SK-N-SH (cell line): ENCODE measurements at regions not wholly inside any gene's neighbourhood (a gene's known extent, or its start where the extent isn't known, plus 50 kb on each side); places are given as distances from the start of the nearest gene placed in this dataset.

Source experiments
- CTCF ChIA-PET: fragments of 300-600, 350-600 bp; formaldehyde crosslinking; extraction: SDS; loops from one replicate; lab custom pipeline; 2021; lab: Yijun Ruan, JAX
- POLR2A ChIA-PET: fragments of 350-600 bp; sonication (Branson Sonifier 250); formaldehyde crosslinking; extraction: SDS; loops from one replicate; lab custom pipeline; 2020; ENCODE audit warnings: antibody characterized with exemption, inconsistent platforms; lab: Yijun Ruan, JAX
- DNase-seq: peaks from one replicate; pipeline ENCODE4 v3.0.0; 2012
- H2AFZ ChIP-seq: fragments of 200-600 bp; sonication (generic); 2 replicates; pipeline ENCODE4 v1.8.1; 2016; ENCODE audit warnings: antibody characterized with exemption, mild to moderate bottlenecking, low read depth
- H3F3A ChIP-seq: fragments of 200-600 bp; sonication (generic); replicated peaks from 2 replicates; pipeline ENCODE3; 2016; ENCODE audit warnings: antibody characterized with exemption, mild to moderate bottlenecking; ENCODE audit not compliant: insufficient read depth
- H3K27ac ChIP-seq, 2 experiments: fragments of 200-500 bp in 1 of 2; fragments of 200-600 bp in 1 of 2; sonication (Bioruptor generic) in 1 of 2; sonication (generic), shearing (Covaris generic) in 1 of 2; 2 replicates each; pipeline versions ENCODE4 v1.5.1 to v1.6.1; 2014 to 2016; ENCODE audit warnings: low read depth in 2 of 2, inconsistent platforms in 1 of 2, low read length in 1 of 2, mild to moderate bottlenecking in 1 of 2, mixed read lengths in 1 of 2
- H3K27me3 ChIP-seq: fragments of 200-600 bp; sonication (generic), shearing (Covaris generic); 2 replicates; pipeline ENCODE4 v1.6.1; 2016; ENCODE audit warnings: mixed run types; ENCODE audit not compliant: insufficient read depth
- H3K36me3 ChIP-seq, 2 experiments: fragments of 200-500 bp in 1 of 2; fragments of 200-600 bp in 1 of 2; sonication (Bioruptor generic) in 1 of 2; sonication (generic) in 1 of 2; replicated peaks in 1 of 2; 2 replicates each; pipeline versions ENCODE3 to v1.5.1; 2014 to 2016; ENCODE audit warnings: low read length in 1 of 2, mild to moderate bottlenecking in 1 of 2; ENCODE audit not compliant: insufficient read depth in 2 of 2, control insufficient read depth in 1 of 2
- H3K4me1 ChIP-seq, 2 experiments: fragments of 200-500 bp in 1 of 2; fragments of 200-600 bp in 1 of 2; sonication (Bioruptor generic) in 1 of 2; sonication (generic), shearing (Covaris generic) in 1 of 2; 2 replicates each; pipeline versions ENCODE4 v1.5.1 to v1.6.1; 2014 to 2016; ENCODE audit warnings: low read depth in 1 of 2, low read length in 1 of 2, mixed run types in 1 of 2; ENCODE audit not compliant: insufficient read depth in 2 of 2, control insufficient read depth in 1 of 2
- H3K4me2 ChIP-seq: fragments of 200-600 bp; sonication (generic), shearing (Covaris generic); 2 replicates; pipeline ENCODE4 v1.6.1; 2017; ENCODE audit warnings: mixed run types
- H3K4me3 ChIP-seq, 2 experiments: fragments of 200-500 bp in 1 of 2; fragments of 200-600 bp in 1 of 2; sonication (Bioruptor generic) in 1 of 2; sonication (generic), shearing (Covaris generic) in 1 of 2; 2 replicates each; pipeline versions ENCODE4 v1.5.1 to v1.8.1; 2014 to 2016; ENCODE audit warnings: low read depth in 2 of 2, inconsistent platforms in 1 of 2, low read length in 1 of 2, mild to moderate bottlenecking in 1 of 2, mixed read lengths in 1 of 2, moderate library complexity in 1 of 2
- H3K79me2 ChIP-seq: fragments of 200-600 bp; sonication (generic); 2 replicates; pipeline ENCODE4 v1.8.1; 2017; ENCODE audit warnings: mild to moderate bottlenecking; ENCODE audit not compliant: insufficient read depth
- H3K9ac ChIP-seq: fragments of 200-600 bp; sonication (generic); 2 replicates; pipeline ENCODE4 v1.6.1; 2017; ENCODE audit warnings: mixed run types
- H3K9me2 ChIP-seq: fragments of 200-600 bp; sonication (generic); 2 replicates; pipeline ENCODE4 v1.6.1; 2017; ENCODE audit warnings: mixed run types
- H3K9me3 ChIP-seq: fragments of 200-600 bp; sonication (generic); 2 replicates; pipeline ENCODE4 v1.6.1; 2017; ENCODE audit warnings: mixed run types, mild to moderate bottlenecking, moderate library complexity
- H4K20me1 ChIP-seq: fragments of 200-600 bp; sonication (generic); 2 replicates; pipeline ENCODE4 v1.6.1; 2017; ENCODE audit warnings: mild to moderate bottlenecking, mixed run types; ENCODE audit not compliant: insufficient read depth
- FOSL2 ChIP-seq: IDR thresholded peaks from 2 replicates; pipeline ENCODE4 v1.4.0; 2012; ENCODE audit warnings: low read depth, mild to moderate bottlenecking, moderate library complexity, borderline replicate concordance
- FOXM1 ChIP-seq: IDR thresholded peaks from 2 replicates; pipeline ENCODE4 v1.4.0; 2012; ENCODE audit warnings: low read depth, mild to moderate bottlenecking
- GABPA ChIP-seq: IDR thresholded peaks from 2 replicates; pipeline ENCODE4 v1.4.0; 2012; ENCODE audit warnings: low read depth, mild to moderate bottlenecking
- GATA2 ChIP-seq: sonication (generic); formaldehyde crosslinking; IDR thresholded peaks from 2 replicates; pipeline ENCODE4 v1.5.0; 2020; ENCODE audit warnings: mild to moderate bottlenecking, missing genetic modification reagents
- IRF3 ChIP-seq: fragments of 150-350 bp; IDR thresholded peaks from 2 replicates; pipeline ENCODE4 v1.6.1; 2016; ENCODE audit warnings: mild to moderate bottlenecking, low read depth, low read length
- NFIC ChIP-seq: IDR thresholded peaks from 2 replicates; pipeline ENCODE4 v1.4.0; 2012; ENCODE audit warnings: borderline replicate concordance
- NRF1 ChIP-seq: IDR thresholded peaks from 2 replicates; pipeline ENCODE4 v1.6.1; 2012; ENCODE audit warnings: low read depth, mild to moderate bottlenecking, low read length
- RAD21 ChIP-seq: IDR thresholded peaks from 2 replicates; pipeline ENCODE4 v1.6.1; 2012; ENCODE audit warnings: mild to moderate bottlenecking, low read length
- RCOR1 ChIP-seq: fragments of 150-350 bp; IDR thresholded peaks from 2 replicates; pipeline ENCODE4 v1.6.1; 2017; ENCODE audit warnings: antibody characterized with exemption, low read length
- REST ChIP-seq: IDR thresholded peaks from 2 replicates; pipeline ENCODE4 v1.6.1; 2012; ENCODE audit warnings: mild to moderate bottlenecking, low read depth, low read length, moderate library complexity
- RFX5 ChIP-seq: IDR thresholded peaks from 2 replicates; pipeline ENCODE4 v1.6.1; 2012; ENCODE audit warnings: mild to moderate bottlenecking, improper control_type of control experiment, low read length
- RXRA ChIP-seq: IDR thresholded peaks from 2 replicates; pipeline ENCODE4 v1.4.0; 2012; ENCODE audit warnings: low read depth, mild to moderate bottlenecking, borderline replicate concordance
- TCF12 ChIP-seq: IDR thresholded peaks from 2 replicates; pipeline ENCODE4 v1.4.0; 2012
- TEAD4 ChIP-seq: IDR thresholded peaks from 2 replicates; pipeline ENCODE4 v1.4.0; 2012; ENCODE audit warnings: mild to moderate bottlenecking, borderline replicate concordance; ENCODE audit not compliant: insufficient read depth
- USF2 ChIP-seq: fragments of 150-350 bp; IDR thresholded peaks from 2 replicates; pipeline ENCODE4 v1.6.1; 2017; ENCODE audit warnings: antibody characterized with exemption, low read length, low read depth, borderline replicate concordance
- YY1 ChIP-seq: IDR thresholded peaks from 2 replicates; pipeline ENCODE4 v1.4.0; 2012; ENCODE audit warnings: low read depth, mild to moderate bottlenecking
- WGBS: methylation state at CpG from one replicate; pipeline ENCODE4 v1.1.6; 2017; ENCODE audit warnings: low lambda C conversion rate; 5-methylcytosine and 5-hydroxymethylcytosine counted together
- TF ChIP-seq, protein P1 (sequence below): fragments of 200-600 bp; sonication (generic); IDR thresholded peaks from 2 replicates; pipeline ENCODE4 v1.6.1; 2017; ENCODE audit warnings: antibody characterized with exemption, mild to moderate bottlenecking, moderate library complexity
- TF ChIP-seq, protein P2 (sequence below): IDR thresholded peaks from 2 replicates; pipeline ENCODE4; 2012

- POLR2A ChIA-PET, result no interaction called here
- no peaks in the 10 kb centered on the region for H4K20me1 ChIP-seq
- H3K9me2 ChIP-seq, result no peaks in the 10 kb centered on the region
- H3K9me3 ChIP-seq, result no peaks in the 10 kb centered on the region
- no peaks in the 10 kb centered on the region for H3K36me3 ChIP-seq
- H3K27ac ChIP-seq, result peak overlapping the region in 1 of 2 experiments; percentile 39; a peak in 2 of 4 replicates
- no peaks in the 10 kb centered on the region for H3K79me2 ChIP-seq
- H3K4me2 ChIP-seq, result no peak overlapping the region
- TF ChIP-seq TEAD4 (no peak), TCF12 (no peak), RAD21 (peak; percentile 63), GABPA (no peak), IRF3 (no peak), USF2 (no peak), RXRA (no peak)
- TF ChIP-seq, protein P1, sequence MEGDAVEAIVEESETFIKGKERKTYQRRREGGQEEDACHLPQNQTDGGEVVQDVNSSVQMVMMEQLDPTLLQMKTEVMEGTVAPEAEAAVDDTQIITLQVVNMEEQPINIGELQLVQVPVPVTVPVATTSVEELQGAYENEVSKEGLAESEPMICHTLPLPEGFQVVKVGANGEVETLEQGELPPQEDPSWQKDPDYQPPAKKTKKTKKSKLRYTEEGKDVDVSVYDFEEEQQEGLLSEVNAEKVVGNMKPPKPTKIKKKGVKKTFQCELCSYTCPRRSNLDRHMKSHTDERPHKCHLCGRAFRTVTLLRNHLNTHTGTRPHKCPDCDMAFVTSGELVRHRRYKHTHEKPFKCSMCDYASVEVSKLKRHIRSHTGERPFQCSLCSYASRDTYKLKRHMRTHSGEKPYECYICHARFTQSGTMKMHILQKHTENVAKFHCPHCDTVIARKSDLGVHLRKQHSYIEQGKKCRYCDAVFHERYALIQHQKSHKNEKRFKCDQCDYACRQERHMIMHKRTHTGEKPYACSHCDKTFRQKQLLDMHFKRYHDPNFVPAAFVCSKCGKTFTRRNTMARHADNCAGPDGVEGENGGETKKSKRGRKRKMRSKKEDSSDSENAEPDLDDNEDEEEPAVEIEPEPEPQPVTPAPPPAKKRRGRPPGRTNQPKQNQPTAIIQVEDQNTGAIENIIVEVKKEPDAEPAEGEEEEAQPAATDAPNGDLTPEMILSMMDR, result peak; percentile 43
- TF ChIP-seq, protein P2, sequence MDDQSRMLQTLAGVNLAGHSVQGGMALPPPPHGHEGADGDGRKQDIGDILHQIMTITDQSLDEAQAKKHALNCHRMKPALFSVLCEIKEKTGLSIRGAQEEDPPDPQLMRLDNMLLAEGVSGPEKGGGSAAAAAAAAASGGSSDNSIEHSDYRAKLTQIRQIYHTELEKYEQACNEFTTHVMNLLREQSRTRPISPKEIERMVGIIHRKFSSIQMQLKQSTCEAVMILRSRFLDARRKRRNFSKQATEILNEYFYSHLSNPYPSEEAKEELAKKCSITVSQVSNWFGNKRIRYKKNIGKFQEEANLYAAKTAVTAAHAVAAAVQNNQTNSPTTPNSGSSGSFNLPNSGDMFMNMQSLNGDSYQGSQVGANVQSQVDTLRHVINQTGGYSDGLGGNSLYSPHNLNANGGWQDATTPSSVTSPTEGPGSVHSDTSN, result no peak
- H3K27me3 ChIP-seq, result no peaks in the 10 kb centered on the region
- no peak overlapping the region for H3K9ac ChIP-seq
- CTCF ChIA-PET, result interaction anchor here (0.6 to 1.3 kb wide), 7 partner anchors 9 to 459 kb away, joined by 3 to 5 read pairs (median 3); no protein-coding TSS in a partner anchor
- H3K4me3 ChIP-seq, result peak overlapping the region in 1 of 2 experiments; percentile 35; a peak in 1 of 4 replicates
- peak; percentile 51 for DNase-seq
- no peaks in the 10 kb centered on the region for H3F3A ChIP-seq
- peaks cover 0 to 13% of the 10 kb centered on the region in 2 experiments; a peak in 2 of 4 replicates for H3K4me1 ChIP-seq
- 44% methylated on average over 14 of the region's 14 CpGs for WGBS
- no peak overlapping the region for H2AFZ ChIP-seq
Observed at GRCh38 chr1:105137543-105138457, 1388.1 kb downstream of the AMY1C start.

- Histone ChIP-seq H2AFZ (no peak overlapping the region), H3K4me1 (peaks cover 0 to 13% of the 10 kb centered on the region in 2 experiments; a peak in 2 of 4 replicates), H3K79me2 (no peaks in the 10 kb centered on the region), H4K20me1 (no peaks in the 10 kb centered on the region), H3K4me2 (no peak overlapping the region), H3F3A (no peaks in the 10 kb centered on the region), H3K36me3 (no peaks in the 10 kb centered on the region), H3K27me3 (no peaks in the 10 kb centered on the region), H3K9me3 (no peaks in the 10 kb centered on the region), H3K9me2 (no peaks in the 10 kb centered on the region), H3K9ac (no peak overlapping the region), H3K27ac (peak overlapping the region in 1 of 2 experiments; percentile 39; a peak in 2 of 4 replicates), H3K4me3 (no peak overlapping the region)
- peak; percentile 16 for DNase-seq
- ChIA-PET POLR2A (interaction anchor here (0.6 kb wide), 1 partner anchor 13 kb away, joined by 3 read pairs; no protein-coding TSS in a partner anchor), CTCF (no interaction called here)
- WGBS, result 67% methylated on average over 8 of the region's 8 CpGs
- TF ChIP-seq FOXM1, result no peak
- no peak for TF ChIP-seq REST
- TF ChIP-seq RCOR1, result no peak
- no peak for TF ChIP-seq RXRA
- TF ChIP-seq FOSL2, result no peak
- TF ChIP-seq TCF12, result no peak
- TF ChIP-seq GATA2 (CRISPR knock-in tag), result no peak
- no peak for TF ChIP-seq NRF1
- TF ChIP-seq NFIC, result no peak
- TF ChIP-seq RFX5, result no peak
- no peak for TF ChIP-seq YY1
Observed at GRCh38 chr1:105138458-105138893, 1388.8 kb downstream of the AMY1C start.
